GM12878 (cell line): ENCODE measurements at regions not wholly inside any gene's neighbourhood (a gene's known extent, or its start where the extent isn't known, plus 50 kb on each side); places are given as distances from the start of the nearest gene placed in this dataset.

Experiments used
- CTCF ChIP-seq, 3 experiments: IDR thresholded peaks in 2 of 3; conservative IDR thresholded peaks in 1 of 3; 2 replicates each; pipeline ENCODE4 v1.5.1; 2011; ENCODE audit warnings: low read depth in 3 of 3, low read length in 3 of 3, mild to moderate bottlenecking in 3 of 3, control low read depth in 2 of 3, moderate library complexity in 2 of 3, inconsistent platforms in 1 of 3, mixed read lengths in 1 of 3; ENCODE audit not compliant: control insufficient read depth in 2 of 3, insufficient read depth in 1 of 3; ENCODE audit errors: extremely low read depth in 1 of 3
- CUX1 ChIP-seq: IDR thresholded peaks from 2 replicates; pipeline ENCODE4 v1.6.1; 2012; ENCODE audit warnings: improper control_type of control experiment, low read depth, low read length; ENCODE audit not compliant: insufficient replicate concordance
- E2F8 ChIP-seq: fragments of 450-650 bp; IDR thresholded peaks from 2 replicates; pipeline ENCODE4 v1.6.1; 2018; ENCODE audit warnings: mild to moderate bottlenecking, low read depth, moderate library complexity; ENCODE audit not compliant: partially characterized antibody
- IKZF1 ChIP-seq: fragments of 450-650 bp; conservative IDR thresholded peaks from 2 replicates; pipeline ENCODE4 v1.6.1; 2017; ENCODE audit warnings: antibody characterized with exemption, mild to moderate bottlenecking
- JUNB ChIP-seq: IDR thresholded peaks from 2 replicates; pipeline ENCODE4 v1.6.1; 2016; ENCODE audit warnings: antibody characterized with exemption, mild to moderate bottlenecking
- RCOR1 ChIP-seq: conservative IDR thresholded peaks from 2 replicates; pipeline ENCODE4 v1.6.1; 2012; ENCODE audit warnings: low read depth, low read length, improper control_type of control experiment
- SREBF1 ChIP-seq: IDR thresholded peaks from 2 replicates; pipeline ENCODE4 v1.6.1; 2012; ENCODE audit warnings: mild to moderate bottlenecking, low read length

GRCh38 chr14:44374906-44375305, 132.2 kb downstream of the FSCB start (continued):
- TF ChIP-seq E2F8 (no peak), JUNB (no peak), SREBF1 (no peak), CTCF (IDR thresholded peaks at IDR 0.05 in 2 of 3, conservative IDR thresholded peaks at IDR 0.05 in 1 of 3; ENCODE audit: control insufficient read depth in 2 of 3, extremely low read depth in 1 of 3, insufficient read depth in 1 of 3, low read depth in 3 of 3, low read length in 3 of 3) (no peak), CUX1 (no peak), RCOR1 (no peak), IKZF1 (no peak)
- TF ChIP-seq, all 136 proteins: peak for 0
